DOHH2 (cell line): ENCODE measurements at regions not wholly inside any gene's neighbourhood (a gene's known extent, or its start where the extent isn't known, plus 50 kb on each side); places are given as distances from the start of the nearest gene placed in this dataset.

Experiments used
- H3F3A ChIP-seq: fragments of 200-600 bp; sonication (generic), shearing (Covaris generic); 2 replicates; pipeline ENCODE4 v1.6.0; 2016; ENCODE audit warnings: antibody characterized with exemption, mild to moderate bottlenecking; ENCODE audit not compliant: control insufficient read depth, insufficient read depth
- H3K27ac ChIP-seq: fragments of 200-600 bp; sonication (generic); 2 replicates; pipeline ENCODE4 v1.5.1; 2014; ENCODE audit warnings: low read depth, mild to moderate bottlenecking, low read length, moderate library complexity
- H3K27me3 ChIP-seq: fragments of 200-600 bp; sonication (generic); 2 replicates; pipeline ENCODE4 v1.6.1; 2014; ENCODE audit warnings: mild to moderate bottlenecking, low read length, mixed read lengths; ENCODE audit not compliant: control insufficient read depth
- H3K36me3 ChIP-seq: fragments of 200-600 bp; sonication (generic); 2 replicates; pipeline ENCODE4 v1.6.1; 2014; ENCODE audit warnings: mild to moderate bottlenecking, low read length, moderate library complexity, mixed read lengths; ENCODE audit not compliant: control insufficient read depth
- H3K4me1 ChIP-seq: fragments of 200-600 bp; sonication (generic); 2 replicates; pipeline ENCODE4 v1.6.1; 2014; ENCODE audit warnings: mild to moderate bottlenecking, low read length, mixed read lengths; ENCODE audit not compliant: control insufficient read depth
- H3K4me2 ChIP-seq: fragments of 200-600 bp; sonication (generic); 2 replicates; pipeline ENCODE4 v1.6.0; 2014; ENCODE audit warnings: mild to moderate bottlenecking, low read length, moderate library complexity
- H3K4me3 ChIP-seq: fragments of 200-600 bp; sonication (generic); 2 replicates; pipeline ENCODE4 v1.5.1; 2014; ENCODE audit warnings: mild to moderate bottlenecking, low read length, mixed read lengths
- H3K79me2 ChIP-seq: fragments of 200-600 bp; sonication (generic); 2 replicates; pipeline ENCODE4 v1.6.1; 2014; ENCODE audit warnings: mild to moderate bottlenecking, low read length, mixed read lengths; ENCODE audit not compliant: control insufficient read depth
- H3K9me2 ChIP-seq: fragments of 200-600 bp; sonication (generic); replicated peaks from 2 replicates; pipeline ENCODE4 v1.6.1; 2014; ENCODE audit warnings: mild to moderate bottlenecking, low read length, mixed read lengths; ENCODE audit not compliant: control insufficient read depth
- H3K9me3 ChIP-seq: fragments of 200-600 bp; sonication (generic); 2 replicates; pipeline ENCODE4 v1.6.1; 2014; ENCODE audit warnings: antibody characterized with exemption, low read length, mixed read lengths; ENCODE audit not compliant: control insufficient read depth, insufficient read depth
- H4K20me1 ChIP-seq: fragments of 200-600 bp; sonication (generic); 2 replicates; pipeline ENCODE4 v1.6.0; 2014; ENCODE audit warnings: low read depth, mild to moderate bottlenecking, antibody characterized with exemption, low read length, moderate library complexity; ENCODE audit not compliant: control insufficient read depth, insufficient read depth
- EZH2phosphoT487 ChIP-seq: fragments of 200-600 bp; sonication (generic); IDR thresholded peaks from 2 replicates; pipeline ENCODE4 v1.6.1; 2017; ENCODE audit warnings: borderline replicate concordance, mild to moderate bottlenecking, antibody characterized with exemption, low read length, moderate library complexity, mixed read lengths
- TF ChIP-seq, protein P1 (sequence below): fragments of 200-600 bp; sonication (generic); IDR thresholded peaks from one replicate; pipeline ENCODE4 v1.5.1; 2014; ENCODE audit warnings: antibody characterized with exemption, mild to moderate bottlenecking, low read depth, low read length; ENCODE audit not compliant: poor library complexity, severe bottlenecking

DNA sequence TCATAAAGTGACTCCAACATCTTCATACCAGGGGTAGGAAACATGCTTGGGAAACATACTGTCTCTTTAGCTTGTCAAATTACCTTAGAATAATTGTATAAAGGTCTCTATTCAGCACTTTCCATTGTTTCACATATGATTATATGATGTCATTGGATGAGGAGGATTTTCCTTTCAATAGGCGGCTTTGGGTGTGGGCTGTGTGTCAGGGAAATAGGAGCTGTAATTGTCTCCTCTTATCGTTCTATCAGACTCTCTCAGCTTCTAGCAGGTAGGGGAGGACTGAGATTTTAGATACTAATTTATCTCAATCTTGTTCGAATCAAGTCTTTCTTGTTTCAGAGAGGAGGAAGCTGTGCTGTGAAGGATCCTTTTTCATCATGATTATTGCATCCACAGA lies 179.4 kb upstream of the OLIG3 start:
- no peaks in the 10 kb centered on the region for H3F3A ChIP-seq
- H3K36me3 ChIP-seq = no peaks in the 10 kb centered on the region
- no peak for TF ChIP-seq EZH2phosphoT487
- TF ChIP-seq, protein P1, sequence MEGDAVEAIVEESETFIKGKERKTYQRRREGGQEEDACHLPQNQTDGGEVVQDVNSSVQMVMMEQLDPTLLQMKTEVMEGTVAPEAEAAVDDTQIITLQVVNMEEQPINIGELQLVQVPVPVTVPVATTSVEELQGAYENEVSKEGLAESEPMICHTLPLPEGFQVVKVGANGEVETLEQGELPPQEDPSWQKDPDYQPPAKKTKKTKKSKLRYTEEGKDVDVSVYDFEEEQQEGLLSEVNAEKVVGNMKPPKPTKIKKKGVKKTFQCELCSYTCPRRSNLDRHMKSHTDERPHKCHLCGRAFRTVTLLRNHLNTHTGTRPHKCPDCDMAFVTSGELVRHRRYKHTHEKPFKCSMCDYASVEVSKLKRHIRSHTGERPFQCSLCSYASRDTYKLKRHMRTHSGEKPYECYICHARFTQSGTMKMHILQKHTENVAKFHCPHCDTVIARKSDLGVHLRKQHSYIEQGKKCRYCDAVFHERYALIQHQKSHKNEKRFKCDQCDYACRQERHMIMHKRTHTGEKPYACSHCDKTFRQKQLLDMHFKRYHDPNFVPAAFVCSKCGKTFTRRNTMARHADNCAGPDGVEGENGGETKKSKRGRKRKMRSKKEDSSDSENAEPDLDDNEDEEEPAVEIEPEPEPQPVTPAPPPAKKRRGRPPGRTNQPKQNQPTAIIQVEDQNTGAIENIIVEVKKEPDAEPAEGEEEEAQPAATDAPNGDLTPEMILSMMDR = no peak

DNA sequence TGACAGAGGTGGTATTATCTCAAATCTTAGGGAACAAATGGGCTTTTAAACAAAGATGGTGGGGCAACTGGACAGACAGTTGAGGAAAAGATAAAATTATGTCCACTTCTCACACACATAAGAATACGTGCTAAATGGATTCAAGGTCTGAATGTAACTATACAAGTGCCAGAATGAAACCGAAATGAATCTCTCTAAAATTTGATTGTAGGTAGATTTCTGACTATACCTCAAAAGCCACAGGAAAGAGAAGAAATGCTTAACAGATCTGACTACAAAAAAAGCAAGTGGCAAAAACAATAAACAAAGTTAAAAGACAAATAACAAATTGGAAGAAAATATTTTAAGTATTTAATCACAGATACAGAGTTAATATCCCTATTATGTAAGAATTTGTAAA lies 182.7 kb upstream of the OLIG3 start:
- TF ChIP-seq, protein P1 = no peak
- Histone ChIP-seq H3K27me3 (no peaks in the 10 kb centered on the region; the same call in 1 of the 2 replicates), H3K4me2 (no peak overlapping the region), H3K4me1 (no peaks in the 10 kb centered on the region), H3K9me2 (no peaks in the 10 kb centered on the region; the same call in 1 of the 2 replicates), H3K9me3 (no peaks in the 10 kb centered on the region), H3K27ac (no peak overlapping the region), H3K36me3 (no peaks in the 10 kb centered on the region), H4K20me1 (no peaks in the 10 kb centered on the region), H3K4me3 (no peak overlapping the region), H3K79me2 (no peaks in the 10 kb centered on the region), H3F3A (no peaks in the 10 kb centered on the region)

More for the DNA sequence above, 179.4 kb upstream of the OLIG3 start:
- H3K4me2 ChIP-seq = no peak overlapping the region
- H3K27ac ChIP-seq = no peak overlapping the region
- no peak overlapping the region for H3K4me3 ChIP-seq
- no peaks in the 10 kb centered on the region for H3K4me1 ChIP-seq
- no peaks in the 10 kb centered on the region for H3K79me2 ChIP-seq
- H4K20me1 ChIP-seq = no peaks in the 10 kb centered on the region
- no peaks in the 10 kb centered on the region; the same call in 1 of the 2 replicates for H3K9me2 ChIP-seq
- no peaks in the 10 kb centered on the region for H3K9me3 ChIP-seq
- H3K27me3 ChIP-seq = no peaks in the 10 kb centered on the region; the same call in 1 of the 2 replicates

DNA sequence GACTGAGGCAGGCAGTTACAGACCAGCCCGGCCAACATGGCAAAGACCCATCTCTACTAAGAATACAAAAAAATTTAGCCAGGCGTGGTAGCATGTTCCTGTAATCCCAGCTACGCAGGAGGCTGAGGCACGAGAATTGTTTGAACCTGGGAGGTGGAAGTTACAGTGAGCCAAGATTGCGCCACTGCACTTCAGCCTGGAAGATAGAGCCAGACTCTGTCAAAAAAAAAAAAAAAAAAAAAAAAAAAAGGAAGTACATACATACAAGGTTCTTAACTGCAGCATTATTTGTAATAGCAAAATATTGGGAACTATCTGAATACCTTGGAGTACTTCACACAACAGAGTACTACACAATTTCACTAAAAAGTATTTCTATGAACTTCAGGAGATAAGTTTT lies 183.5 kb upstream of the OLIG3 start:
- no peak overlapping the region for H3K4me3 ChIP-seq
- H3K4me2 ChIP-seq = no peak overlapping the region
- no peaks in the 10 kb centered on the region for H3K9me3 ChIP-seq
- TF ChIP-seq EZH2phosphoT487 = no peak
- TF ChIP-seq, protein P1 = no peak
- no peaks in the 10 kb centered on the region for H3K79me2 ChIP-seq
- no peaks in the 10 kb centered on the region for H3F3A ChIP-seq
- no peaks in the 10 kb centered on the region for H3K4me1 ChIP-seq
- H3K27me3 ChIP-seq = no peaks in the 10 kb centered on the region; the same call in 1 of the 2 replicates
- no peaks in the 10 kb centered on the region for H4K20me1 ChIP-seq
- no peaks in the 10 kb centered on the region; the same call in 1 of the 2 replicates for H3K9me2 ChIP-seq
- H3K27ac ChIP-seq = no peak overlapping the region
- no peaks in the 10 kb centered on the region for H3K36me3 ChIP-seq
